HUES6 (cell line): ENCODE measurements at regions not wholly inside any gene's neighbourhood (a gene's known extent, or its start where the extent isn't known, plus 50 kb on each side); places are given as distances from the start of the nearest gene placed in this dataset.

Experiments
- H3K27ac ChIP-seq: 2 replicates; pipeline ENCODE4 v1.7.0; 2013; ENCODE audit warnings: low read depth, mild to moderate bottlenecking, low read length, inconsistent platforms
- H3K27me3 ChIP-seq: 2 replicates; pipeline ENCODE4 v1.6.1; 2013; ENCODE audit warnings: low read length; ENCODE audit not compliant: control insufficient read depth, insufficient read depth
- H3K36me3 ChIP-seq: 2 replicates; pipeline ENCODE4 v1.6.1; 2013; ENCODE audit warnings: low read length; ENCODE audit not compliant: control insufficient read depth, insufficient read depth
- H3K4me1 ChIP-seq: 2 replicates; pipeline ENCODE4 v1.6.1; 2013; ENCODE audit warnings: low read length; ENCODE audit not compliant: control insufficient read depth, insufficient read depth
- H3K4me3 ChIP-seq: 2 replicates; pipeline ENCODE4 v1.5.1; 2013; ENCODE audit warnings: low read depth, low read length
- H3K9ac ChIP-seq: one replicate; pipeline ENCODE4 v1.6.1; 2013; ENCODE audit warnings: mild to moderate bottlenecking, low read length
- H3K9me3 ChIP-seq: 2 replicates; pipeline ENCODE4 v1.6.1; 2013; ENCODE audit warnings: low read depth, low read length; ENCODE audit not compliant: control insufficient read depth, insufficient read depth

DNA sequence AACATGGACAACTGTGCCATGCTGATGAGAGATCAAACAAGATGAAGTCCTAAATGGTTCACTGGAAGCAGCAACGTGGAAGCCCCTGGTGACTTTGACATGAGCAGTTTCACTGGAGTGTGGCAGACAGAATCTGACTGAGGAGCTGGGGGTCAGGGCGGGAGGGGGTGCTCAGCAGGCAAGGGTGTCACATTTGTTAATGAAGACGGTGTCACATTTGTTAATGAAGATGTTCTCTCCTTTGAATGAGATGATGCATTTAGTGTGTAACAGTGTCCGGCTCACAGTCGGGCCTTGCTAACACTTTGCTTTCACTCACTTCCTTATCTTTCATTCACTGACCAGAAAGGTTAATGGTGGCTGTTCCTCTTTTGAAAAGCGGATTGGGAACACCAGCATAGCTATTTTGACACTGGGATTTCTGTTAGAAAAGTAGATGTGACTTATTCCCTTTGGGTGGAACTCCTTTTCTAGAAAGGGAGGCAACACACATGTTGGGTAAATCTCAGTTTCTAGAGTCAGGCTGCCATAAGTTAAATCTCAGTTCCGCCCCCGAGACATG is 693.7 kb downstream of the UQCRFS1 start:
- Histone ChIP-seq H3K9ac (no peak overlapping the region), H3K27me3 (no peaks in the 10 kb centered on the region), H3K4me1 (peaks cover 20% of the 10 kb centered on the region), H3K9me3 (no peaks in the 10 kb centered on the region), H3K36me3 (no peaks in the 10 kb centered on the region), H3K27ac (no peak overlapping the region), H3K4me3 (no peak overlapping the region)

- H3K36me3 ChIP-seq: no peaks in the 10 kb centered on the region
- no peak overlapping the region for H3K4me3 ChIP-seq
- no peak overlapping the region for H3K9ac ChIP-seq
- H3K27ac ChIP-seq: no peak overlapping the region
- H3K27me3 ChIP-seq: no peaks in the 10 kb centered on the region
- H3K9me3 ChIP-seq: no peaks in the 10 kb centered on the region
- H3K4me1 ChIP-seq: peaks cover 17% of the 10 kb centered on the region
Observed at GRCh38 chr19:28516415-28516872, 696.5 kb downstream of the UQCRFS1 start.

DNA sequence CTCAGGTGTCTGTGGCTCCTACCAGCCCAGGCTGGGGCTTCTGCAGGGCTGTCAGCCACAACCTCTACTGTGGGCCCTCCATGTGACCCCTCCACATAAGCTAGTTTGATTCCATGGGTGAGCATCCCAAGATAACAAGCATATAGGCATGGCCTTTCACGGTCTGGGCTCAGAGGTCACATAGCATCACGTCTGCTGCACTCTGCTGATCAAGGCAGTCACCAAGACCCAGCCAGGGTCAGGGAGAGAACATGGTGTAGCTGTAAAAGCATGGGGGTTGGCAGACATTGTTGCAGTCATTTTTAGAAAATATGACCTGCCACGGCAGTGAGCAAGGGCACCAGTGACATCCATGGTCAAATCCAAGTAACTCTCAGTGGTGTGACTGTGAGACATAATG is 698.8 kb downstream of the UQCRFS1 start:
- no peak overlapping the region for H3K27ac ChIP-seq
- no peak overlapping the region for H3K9ac ChIP-seq
- H3K36me3 ChIP-seq: no peaks in the 10 kb centered on the region
- H3K9me3 ChIP-seq: no peaks in the 10 kb centered on the region
- no peak overlapping the region for H3K4me3 ChIP-seq
- 0 out of 2 replicates have a peak, but pooled peaks cover 5% of the 10 kb centered on the region for H3K4me1 ChIP-seq
- no peaks in the 10 kb centered on the region for H3K27me3 ChIP-seq

GRCh38 chr19:28511655-28512054 is 701.3 kb downstream of the UQCRFS1 start:
- no peak overlapping the region for H3K9ac ChIP-seq
- 0 out of 2 replicates have a peak, but pooled peaks cover 7% of the 10 kb centered on the region for H3K4me1 ChIP-seq
- H3K9me3 ChIP-seq: no peaks in the 10 kb centered on the region
- H3K27me3 ChIP-seq: no peaks in the 10 kb centered on the region
- no peak overlapping the region for H3K27ac ChIP-seq
- H3K4me3 ChIP-seq: no peak overlapping the region
- no peaks in the 10 kb centered on the region for H3K36me3 ChIP-seq

DNA sequence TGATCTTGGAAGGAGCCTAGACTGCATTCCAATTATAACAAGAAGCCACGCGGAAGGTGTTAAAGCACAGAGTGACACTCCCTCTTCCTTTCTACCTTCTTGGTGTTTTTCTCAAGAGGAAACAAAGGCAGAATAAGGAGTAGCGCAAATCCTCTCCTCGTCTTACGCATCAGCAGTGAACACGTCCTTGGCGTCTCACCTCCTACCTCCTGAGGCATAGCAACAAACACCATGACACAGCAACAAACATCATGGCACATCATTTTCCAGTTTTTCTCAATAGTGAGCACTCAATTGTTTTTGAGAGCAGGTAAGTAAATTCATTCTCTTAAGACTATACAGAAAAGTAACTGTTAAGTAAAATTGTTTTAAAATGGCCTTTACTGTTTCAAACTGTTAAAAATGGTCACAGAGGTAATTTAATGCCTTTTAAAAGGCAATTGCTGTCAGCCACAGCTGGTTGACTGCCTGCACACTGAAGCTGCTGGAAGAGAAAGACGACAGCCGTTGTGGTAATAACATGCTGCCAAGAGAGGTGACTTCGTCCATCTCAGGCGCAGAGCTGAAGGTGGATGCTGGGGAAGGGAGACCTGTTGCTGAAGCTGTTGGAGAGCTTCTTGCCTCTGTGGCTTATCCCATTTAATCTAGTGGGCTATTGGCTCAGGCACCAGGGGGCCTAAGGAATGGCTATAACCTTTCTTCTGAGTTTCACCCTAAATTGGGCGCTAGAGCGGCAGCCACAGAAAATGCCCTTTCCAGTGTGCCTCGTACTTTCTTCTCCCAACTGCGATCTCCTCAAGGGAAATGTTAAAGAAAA is 703.7 kb downstream of the UQCRFS1 start:
- no peaks in the 10 kb centered on the region for H3K27me3 ChIP-seq
- 0 out of 2 replicates have a peak, but pooled peaks cover 2% of the 10 kb centered on the region for H3K4me1 ChIP-seq
- no peaks in the 10 kb centered on the region for H3K9me3 ChIP-seq
- no peak overlapping the region for H3K4me3 ChIP-seq
- no peak overlapping the region for H3K9ac ChIP-seq
- H3K36me3 ChIP-seq: no peaks in the 10 kb centered on the region
- H3K27ac ChIP-seq: no peak overlapping the region

DNA sequence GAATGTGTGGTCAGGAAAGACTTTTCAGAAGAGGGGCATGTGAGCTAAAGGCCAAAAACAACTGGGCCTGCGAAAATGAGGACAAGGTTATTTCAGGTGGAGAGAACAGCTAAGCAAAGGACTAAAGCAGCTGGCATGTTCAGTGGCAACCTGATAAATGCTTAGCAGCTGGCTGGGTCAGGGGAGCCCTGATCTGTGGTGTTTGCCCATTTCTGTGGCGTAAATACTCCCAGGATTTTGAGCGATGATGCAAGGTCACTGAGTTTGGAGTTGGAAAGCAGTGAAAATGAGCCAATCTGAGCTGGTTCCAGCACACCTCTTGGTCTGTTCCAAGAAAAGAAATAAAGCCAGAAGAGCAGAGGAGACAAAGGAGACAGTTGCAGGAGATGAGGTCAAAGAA is 704.3 kb downstream of the UQCRFS1 start:
- H3K9me3 ChIP-seq: no peaks in the 10 kb centered on the region
- H3K4me3 ChIP-seq: no peak overlapping the region
- H3K27ac ChIP-seq: no peak overlapping the region
- 0 out of 2 replicates have a peak, but pooled peaks cover 2% of the 10 kb centered on the region for H3K4me1 ChIP-seq
- no peaks in the 10 kb centered on the region for H3K36me3 ChIP-seq
- no peak overlapping the region for H3K9ac ChIP-seq
- H3K27me3 ChIP-seq: no peaks in the 10 kb centered on the region

- Histone ChIP-seq H3K27ac (no peak overlapping the region), H3K27me3 (no peaks in the 10 kb centered on the region), H3K36me3 (no peaks in the 10 kb centered on the region), H3K4me1 (peaks cover 8% of the 10 kb centered on the region; the same call in 1 of the 2 replicates), H3K4me3 (no peak overlapping the region), H3K9ac (no peak overlapping the region), H3K9me3 (no peaks in the 10 kb centered on the region)
Observed at GRCh38 chr19:28505933-28506332, 707.0 kb downstream of the UQCRFS1 start.

DNA sequence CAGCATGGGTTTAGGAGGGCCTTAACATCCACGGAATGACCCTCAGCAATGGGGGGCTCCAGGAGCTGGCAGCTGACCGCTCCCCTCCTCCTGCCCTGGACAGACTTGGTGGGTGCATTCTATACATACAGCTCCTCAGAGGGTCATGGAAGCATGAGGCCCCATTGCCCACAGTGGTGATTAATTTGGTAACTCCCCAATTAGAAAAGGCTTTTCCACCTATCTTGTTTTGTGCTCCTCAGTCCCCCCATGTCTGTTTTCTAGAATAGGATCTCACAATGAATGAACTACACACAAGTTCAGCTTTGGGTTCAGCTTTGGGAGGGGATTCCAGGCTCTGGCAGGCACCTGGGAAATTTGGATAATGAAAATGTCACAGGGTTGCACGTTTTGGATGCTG is 707.8 kb downstream of the UQCRFS1 start:
- no peaks in the 10 kb centered on the region for H3K36me3 ChIP-seq
- H3K9me3 ChIP-seq: no peaks in the 10 kb centered on the region
- no peak overlapping the region for H3K27ac ChIP-seq
- H3K4me3 ChIP-seq: no peak overlapping the region
- no peaks in the 10 kb centered on the region for H3K27me3 ChIP-seq
- peaks cover 8% of the 10 kb centered on the region; the same call in 1 of the 2 replicates for H3K4me1 ChIP-seq
- no peak overlapping the region for H3K9ac ChIP-seq

DNA sequence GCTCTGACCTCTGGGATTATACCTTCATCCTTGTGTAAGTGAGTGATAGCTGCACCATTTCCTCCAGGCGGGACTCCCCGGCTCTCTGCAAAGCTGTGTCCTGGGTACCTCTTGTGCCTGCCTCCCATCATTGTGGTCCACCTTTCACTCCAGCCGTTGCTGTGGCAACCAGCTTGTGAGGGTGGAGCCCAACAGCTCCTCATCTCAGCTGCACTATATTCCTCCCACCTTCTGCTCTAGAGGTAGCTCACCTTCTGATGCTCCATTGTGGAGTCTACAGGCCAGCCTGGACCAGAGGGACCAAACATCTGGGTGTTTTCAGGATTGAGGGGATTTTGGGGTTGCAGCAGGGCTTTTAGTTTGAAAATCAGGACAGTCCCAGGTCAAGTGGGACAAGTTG is 708.2 kb downstream of the UQCRFS1 start:
- Histone ChIP-seq H3K27me3 (no peaks in the 10 kb centered on the region), H3K4me3 (no peak overlapping the region), H3K9ac (no peak overlapping the region), H3K9me3 (no peaks in the 10 kb centered on the region), H3K27ac (no peak overlapping the region), H3K36me3 (no peaks in the 10 kb centered on the region), H3K4me1 (peaks cover 8% of the 10 kb centered on the region; the same call in 1 of the 2 replicates)

DNA sequence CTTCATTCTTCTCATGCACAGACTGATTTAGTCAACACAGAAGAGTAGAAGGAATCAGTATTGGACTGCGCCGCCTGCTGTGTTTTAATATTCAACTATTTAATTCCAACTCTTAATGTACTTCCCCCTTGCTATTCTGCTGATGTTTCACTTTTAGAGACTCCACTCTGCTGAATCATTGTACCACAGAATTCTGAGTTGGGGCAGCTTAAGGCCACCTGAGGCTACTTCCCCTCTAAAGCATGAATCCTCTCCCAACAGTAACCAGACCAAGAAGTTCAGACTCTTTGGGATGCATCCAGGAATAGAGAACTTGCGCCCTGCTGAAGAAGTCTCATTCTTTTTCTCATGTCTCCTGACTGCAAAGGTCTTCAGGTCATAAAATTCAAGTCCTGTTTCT is 708.8 kb downstream of the UQCRFS1 start:
- Histone ChIP-seq H3K4me1 (peaks cover 8% of the 10 kb centered on the region; the same call in 1 of the 2 replicates), H3K9ac (no peak overlapping the region), H3K36me3 (no peaks in the 10 kb centered on the region), H3K27me3 (no peaks in the 10 kb centered on the region), H3K9me3 (no peaks in the 10 kb centered on the region), H3K27ac (no peak overlapping the region), H3K4me3 (no peak overlapping the region)
